GM18868 (cell line): ENCODE measurements at regions not wholly inside any gene's neighbourhood (a gene's known extent, or its start where the extent isn't known, plus 50 kb on each side); places are given as distances from the start of the nearest gene placed in this dataset.
"Not testable (repeated sequence)": the region's sequence is repeated elsewhere in the genome, so short reads cannot be mapped to it uniquely, and the experiment has no call there.

Experiments used
- ATAC-seq: cut with Tn5 transposase; IDR thresholded peaks from one replicate; pipeline ENCODE4 v1.9.1; 2021; ENCODE audit warnings: mild to moderate bottlenecking, moderate library complexity; ENCODE audit not compliant: unreplicated experiment

GRCh38 chr1:217921126-217921904, 290.2 kb downstream of the SPATA17 start:
- ATAC-seq = no peak

- ATAC-seq = no peak
Measured at GRCh38 chr1:217924924-217925323, 293.8 kb downstream of the SPATA17 start.

GRCh38 chr1:217929213-217929885, 298.2 kb downstream of the SPATA17 start:
- no peak for ATAC-seq

GRCh38 chr1:217943361-217943760, 312.2 kb downstream of the SPATA17 start:
- no peak for ATAC-seq

- no peak for ATAC-seq
Measured at GRCh38 chr1:217944550-217944949, 313.4 kb downstream of the SPATA17 start.

- ATAC-seq = no peak
Measured at GRCh38 chr1:217946511-217946910, 315.4 kb downstream of the SPATA17 start.

- ATAC-seq = no peak
Measured at GRCh38 chr1:217948741-217949140, 317.6 kb downstream of the SPATA17 start.

- ATAC-seq = no peak
Measured at GRCh38 chr1:217953330-217953729, 322.2 kb downstream of the SPATA17 start.

- ATAC-seq = no peak
Measured at GRCh38 chr1:217953922-217954321, 322.8 kb downstream of the SPATA17 start.

GRCh38 chr1:217955723-217956122, 324.6 kb downstream of the SPATA17 start:
- ATAC-seq = no peak

GRCh38 chr1:217965156-217965786, 319.8 kb upstream of the RRP15 start:
- no peak for ATAC-seq

- no peak for ATAC-seq
Measured at GRCh38 chr1:217968085-217968484, 317.0 kb upstream of the RRP15 start.

GRCh38 chr1:217969428-217969827, 315.7 kb upstream of the RRP15 start:
- no peak for ATAC-seq

GRCh38 chr1:217977943-217978342, 307.1 kb upstream of the RRP15 start:
- no peak for ATAC-seq

- no peak for ATAC-seq
Measured at GRCh38 chr1:217981430-217981829, 303.7 kb upstream of the RRP15 start.

GRCh38 chr1:217982331-217983050, 302.6 kb upstream of the RRP15 start:
- ATAC-seq = no peak

GRCh38 chr1:217983051-217983375, 302.1 kb upstream of the RRP15 start:
- no peak for ATAC-seq

GRCh38 chr1:217985641-217986040, 299.5 kb upstream of the RRP15 start:
- no peak for ATAC-seq

- ATAC-seq = no peak
Measured at GRCh38 chr1:217989510-217989909, 295.6 kb upstream of the RRP15 start.

- no peak for ATAC-seq
Measured at GRCh38 chr1:217993439-217993838, 291.7 kb upstream of the RRP15 start.

GRCh38 chr1:218008296-218008695, 276.8 kb upstream of the RRP15 start:
- not testable (repeated sequence) for ATAC-seq
